Activated CD8-positive, alpha-beta T cell treated with anti-CD3 and anti-CD28 coated beads for 36 hours (primary cell): ENCODE measurements at regions not wholly inside any gene's neighbourhood (a gene's known extent, or its start where the extent isn't known, plus 50 kb on each side); places are given as distances from the start of the nearest gene placed in this dataset.

Experiments
- ATAC-seq: fragments of 200-7000 bp; cut with Tn5 transposase; one replicate; pipeline ENCODE4 v1.10.0; 2021; ENCODE audit warnings: mild to moderate bottlenecking, moderate library complexity
- CTCF ChIA-PET: fragments of 350-600 bp; sonication (Branson Sonifier 250); formaldehyde crosslinking; loops from one replicate; lab custom pipeline; 2021; ENCODE audit warnings: antibody characterized with exemption; lab: Charles Lee
- POLR2A ChIA-PET: fragments of 350-600 bp; sonication (Branson Sonifier 250); formaldehyde crosslinking; loops from one replicate; lab custom pipeline; 2021; ENCODE audit warnings: antibody characterized with exemption; lab: Charles Lee
- DNase-seq: peaks from one replicate; pipeline ENCODE4 v3.0.0-alpha.2; 2020
- H3K27ac Mint-ChIP-seq: one replicate; pipeline ENCODE4 v1.8.0; 2021; ENCODE audit warnings: mild to moderate bottlenecking, mixed read lengths
- H3K27me3 Mint-ChIP-seq: one replicate; pipeline ENCODE4 v1.8.0; 2021; ENCODE audit warnings: mixed read lengths
- H3K36me3 Mint-ChIP-seq: one replicate; pipeline ENCODE4 v1.8.0; 2021; ENCODE audit warnings: low read depth, mixed read lengths
- H3K4me1 Mint-ChIP-seq: one replicate; pipeline ENCODE4 v1.8.0; 2021; ENCODE audit warnings: low read depth, mixed read lengths
- H3K4me3 Mint-ChIP-seq: one replicate; pipeline ENCODE4 v1.8.0; 2021; ENCODE audit warnings: mild to moderate bottlenecking, moderate library complexity, mixed read lengths
- H3K9me3 Mint-ChIP-seq: one replicate; pipeline ENCODE4 v1.8.0; 2021; ENCODE audit warnings: mixed read lengths
- intact Hi-C: fragments of 100-400 bp; cut with micrococcal nuclease; formaldehyde crosslinking; loops from one replicate; pipeline ENCODE4 v1.10.0; 2022
- TF ChIP-seq, protein P1 (sequence below): fragments of 200-600 bp; IDR thresholded peaks from one replicate; pipeline ENCODE4 v1.8.0; 2022; ENCODE audit warnings: antibody characterized with exemption, mild to moderate bottlenecking

- ATAC-seq (no peak), DNase-seq (no peak)
- no peaks in the 10 kb centered on the region for H3K27me3 Mint-ChIP-seq
- H3K4me3 Mint-ChIP-seq: no peak overlapping the region
- H3K9me3 Mint-ChIP-seq: peaks cover 11% of the 10 kb centered on the region
- TF ChIP-seq, protein P1, sequence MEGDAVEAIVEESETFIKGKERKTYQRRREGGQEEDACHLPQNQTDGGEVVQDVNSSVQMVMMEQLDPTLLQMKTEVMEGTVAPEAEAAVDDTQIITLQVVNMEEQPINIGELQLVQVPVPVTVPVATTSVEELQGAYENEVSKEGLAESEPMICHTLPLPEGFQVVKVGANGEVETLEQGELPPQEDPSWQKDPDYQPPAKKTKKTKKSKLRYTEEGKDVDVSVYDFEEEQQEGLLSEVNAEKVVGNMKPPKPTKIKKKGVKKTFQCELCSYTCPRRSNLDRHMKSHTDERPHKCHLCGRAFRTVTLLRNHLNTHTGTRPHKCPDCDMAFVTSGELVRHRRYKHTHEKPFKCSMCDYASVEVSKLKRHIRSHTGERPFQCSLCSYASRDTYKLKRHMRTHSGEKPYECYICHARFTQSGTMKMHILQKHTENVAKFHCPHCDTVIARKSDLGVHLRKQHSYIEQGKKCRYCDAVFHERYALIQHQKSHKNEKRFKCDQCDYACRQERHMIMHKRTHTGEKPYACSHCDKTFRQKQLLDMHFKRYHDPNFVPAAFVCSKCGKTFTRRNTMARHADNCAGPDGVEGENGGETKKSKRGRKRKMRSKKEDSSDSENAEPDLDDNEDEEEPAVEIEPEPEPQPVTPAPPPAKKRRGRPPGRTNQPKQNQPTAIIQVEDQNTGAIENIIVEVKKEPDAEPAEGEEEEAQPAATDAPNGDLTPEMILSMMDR: no peak
- H3K36me3 Mint-ChIP-seq: no peaks in the 10 kb centered on the region
- intact Hi-C loops: no loop called here
- no peaks in the 10 kb centered on the region for H3K4me1 Mint-ChIP-seq
- H3K27ac Mint-ChIP-seq: no peak overlapping the region
- POLR2A ChIA-PET: no interaction called here
- CTCF ChIA-PET: no interaction called here
Measured at GRCh38 chr1:191589536-191589935, 568.7 kb upstream of the RGS18 start.

DNA sequence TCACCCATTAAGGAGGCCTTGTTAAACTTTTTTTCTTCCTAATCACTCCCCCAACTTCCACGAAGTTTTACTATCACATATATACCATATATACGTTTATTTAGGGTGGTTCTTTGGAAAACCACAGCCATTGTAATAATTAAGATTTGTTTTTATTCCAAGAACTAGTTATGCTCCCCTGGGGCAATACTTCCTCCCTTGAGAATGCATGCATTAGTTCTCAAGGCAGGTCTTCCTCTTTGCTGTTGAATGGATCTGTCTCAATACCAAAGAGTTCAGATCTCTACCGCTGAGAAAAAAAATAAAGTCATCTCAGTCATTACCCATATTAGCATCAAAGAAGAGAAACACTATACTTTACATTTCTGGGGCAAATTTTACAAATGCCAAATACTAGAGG, 567.7 kb upstream of the RGS18 start:
- no peaks in the 10 kb centered on the region for H3K27me3 Mint-ChIP-seq
- no peaks in the 10 kb centered on the region for H3K36me3 Mint-ChIP-seq
- TF ChIP-seq, protein P1: no peak
- ATAC-seq (no peak), DNase-seq (no peak)
- H3K9me3 Mint-ChIP-seq: peaks cover 10% of the 10 kb centered on the region
- POLR2A ChIA-PET: no interaction called here
- CTCF ChIA-PET: no interaction called here
- no peak overlapping the region for H3K4me3 Mint-ChIP-seq
- intact Hi-C loops: no loop called here
- no peak overlapping the region for H3K27ac Mint-ChIP-seq
- H3K4me1 Mint-ChIP-seq: no peaks in the 10 kb centered on the region

GRCh38 chr1:191592039-191592438, 566.2 kb upstream of the RGS18 start:
- POLR2A ChIA-PET: no interaction called here

GRCh38 chr1:191592907-191593306, 565.4 kb upstream of the RGS18 start:
- Mint-ChIP-seq H3K4me1 (no peaks in the 10 kb centered on the region), H3K36me3 (no peaks in the 10 kb centered on the region), H3K27ac (no peak overlapping the region), H3K9me3 (peaks cover 8% of the 10 kb centered on the region), H3K27me3 (no peaks in the 10 kb centered on the region), H3K4me3 (no peak overlapping the region)
- TF ChIP-seq, protein P1: no peak
- ChIA-PET POLR2A (no interaction called here), CTCF (no interaction called here)
- intact Hi-C loops: no loop called here
- DNase-seq (no peak), ATAC-seq (no peak)

More at GRCh38 chr1:191592039-191592438, 566.2 kb upstream of the RGS18 start:
- Mint-ChIP-seq H3K4me3 (no peak overlapping the region), H3K27ac (no peak overlapping the region), H3K4me1 (no peaks in the 10 kb centered on the region), H3K36me3 (no peaks in the 10 kb centered on the region), H3K27me3 (no peaks in the 10 kb centered on the region), H3K9me3 (peaks cover 8% of the 10 kb centered on the region)
- CTCF ChIA-PET: no interaction called here
- no peak for DNase-seq
- TF ChIP-seq, protein P1: no peak
- ATAC-seq: no peak
- intact Hi-C loops: no loop called here

DNA sequence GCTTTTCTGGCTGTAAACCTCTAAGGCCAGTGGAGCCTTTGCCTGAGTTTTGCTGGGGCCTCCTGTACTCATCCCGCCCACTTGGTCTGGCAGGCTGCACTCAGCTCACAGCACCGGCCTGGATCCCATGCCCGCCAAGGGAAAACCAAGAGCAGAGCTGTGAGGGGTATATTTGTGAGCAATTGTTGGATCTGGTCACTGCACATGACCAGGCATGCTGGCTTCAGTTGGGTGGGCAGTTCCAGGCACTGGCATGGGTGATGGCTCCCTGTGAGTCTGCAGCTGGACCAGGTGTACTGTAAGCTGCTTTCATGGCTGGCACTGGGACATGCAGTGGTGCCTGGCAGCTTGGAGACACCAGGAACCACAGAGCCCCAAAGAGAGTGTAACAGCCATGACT, 563.1 kb upstream of the RGS18 start:
- intact Hi-C loops: no loop called here
- Mint-ChIP-seq H3K9me3 (peaks cover 8% of the 10 kb centered on the region), H3K36me3 (no peaks in the 10 kb centered on the region), H3K27me3 (no peaks in the 10 kb centered on the region), H3K4me3 (no peak overlapping the region), H3K27ac (no peak overlapping the region), H3K4me1 (no peaks in the 10 kb centered on the region)
- no peak for DNase-seq
- ChIA-PET POLR2A (no interaction called here), CTCF (no interaction called here)
- ATAC-seq: no peak
- TF ChIP-seq, protein P1: no peak
